ENCODE measurements at regions not wholly inside any gene's neighbourhood (a gene's known extent, or its start where the extent isn't known, plus 50 kb on each side); places are given as distances from the start of the nearest gene placed in this dataset.
"Not testable (repeated sequence)": the region's sequence is repeated elsewhere in the genome, so short reads cannot be mapped to it uniquely, and the experiment has no call there.

GRCh38 chr10:80753612-80754011, 215.9 kb downstream of the SH2D4B start:
- DNase-seq, result no peak

GRCh38 chr10:80755893-80756292, 218.2 kb downstream of the SH2D4B start:
- no peak for DNase-seq

- DNase-seq, result no peak
Measured at GRCh38 chr10:80759693-80760092, 222.0 kb downstream of the SH2D4B start.

- no peak for DNase-seq
Measured at GRCh38 chr10:80760914-80761371, 223.2 kb downstream of the SH2D4B start.

GRCh38 chr10:80767963-80768362, 230.3 kb downstream of the SH2D4B start:
- no peak for DNase-seq

- no peak for DNase-seq
Measured at GRCh38 chr10:80769700-80770160, 232.0 kb downstream of the SH2D4B start.

- no peak for DNase-seq
Measured at GRCh38 chr10:80770239-80770638, 232.5 kb downstream of the SH2D4B start.

GRCh38 chr10:80771285-80771684, 233.6 kb downstream of the SH2D4B start:
- DNase-seq, result no peak

- no peak for DNase-seq
Measured at GRCh38 chr10:80771902-80772555, 234.3 kb downstream of the SH2D4B start.

GRCh38 chr10:80772596-80772995, 234.9 kb downstream of the SH2D4B start:
- no peak for DNase-seq

- DNase-seq, result no peak
Measured at GRCh38 chr10:80784695-80785094, 247.0 kb downstream of the SH2D4B start.

- no peak for DNase-seq
Measured at GRCh38 chr10:80786322-80786721, 248.6 kb downstream of the SH2D4B start.

GRCh38 chr10:80787952-80788351, 250.2 kb downstream of the SH2D4B start:
- no peak for DNase-seq

- no peak for DNase-seq
Measured at GRCh38 chr10:80794994-80795393, 257.3 kb downstream of the SH2D4B start.

GRCh38 chr10:80805343-80806020, 267.8 kb downstream of the SH2D4B start:
- no peak for DNase-seq

- no peak for DNase-seq
Measured at GRCh38 chr10:80814147-80814652, 276.5 kb downstream of the SH2D4B start.

- no peak for DNase-seq
Measured at GRCh38 chr10:80829151-80829550, 291.4 kb downstream of the SH2D4B start.

- DNase-seq, result no peak
Measured at GRCh38 chr10:80829562-80829961, 291.9 kb downstream of the SH2D4B start.

- DNase-seq, result not testable (repeated sequence)
Measured at GRCh38 chr10:80832693-80833092, 295.0 kb downstream of the SH2D4B start.

GRCh38 chr10:80855348-80855971, 317.8 kb downstream of the SH2D4B start:
- DNase-seq, result no peak

GRCh38 chr10:80856186-80856585, 318.5 kb downstream of the SH2D4B start:
- DNase-seq, result no peak

GRCh38 chr10:80859279-80859678, 321.6 kb downstream of the SH2D4B start:
- DNase-seq, result not testable (repeated sequence)

- no peak for DNase-seq
Measured at GRCh38 chr10:80860719-80861118, 323.0 kb downstream of the SH2D4B start.

GRCh38 chr10:80861882-80862281, 324.2 kb downstream of the SH2D4B start:
- DNase-seq, result no peak
